ENCODE measurements at regions not wholly inside any gene's neighbourhood (a gene's known extent, or its start where the extent isn't known, plus 50 kb on each side); places are given as distances from the start of the nearest gene placed in this dataset.

DNA sequence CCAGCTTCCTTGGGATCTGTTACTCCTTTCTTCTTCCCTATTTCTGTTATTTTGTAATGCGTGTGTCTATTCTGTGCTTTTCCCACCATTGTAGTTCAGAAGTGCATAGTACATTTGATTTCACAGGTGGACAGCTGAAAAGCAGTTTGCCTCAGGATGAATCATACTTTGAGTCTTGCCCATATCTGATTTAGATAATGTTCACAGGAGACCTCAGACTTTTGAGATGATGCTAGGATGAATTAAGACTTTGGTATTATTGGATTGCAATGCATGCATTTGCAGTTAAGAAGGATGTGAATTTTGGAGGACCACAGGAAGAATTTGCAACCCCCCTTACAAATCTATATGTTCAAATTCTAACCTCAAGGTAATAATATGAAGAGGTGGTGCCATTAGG lies 769.6 kb downstream of the CDH11 start:
- TF ChIP-seq, protein P1, sequence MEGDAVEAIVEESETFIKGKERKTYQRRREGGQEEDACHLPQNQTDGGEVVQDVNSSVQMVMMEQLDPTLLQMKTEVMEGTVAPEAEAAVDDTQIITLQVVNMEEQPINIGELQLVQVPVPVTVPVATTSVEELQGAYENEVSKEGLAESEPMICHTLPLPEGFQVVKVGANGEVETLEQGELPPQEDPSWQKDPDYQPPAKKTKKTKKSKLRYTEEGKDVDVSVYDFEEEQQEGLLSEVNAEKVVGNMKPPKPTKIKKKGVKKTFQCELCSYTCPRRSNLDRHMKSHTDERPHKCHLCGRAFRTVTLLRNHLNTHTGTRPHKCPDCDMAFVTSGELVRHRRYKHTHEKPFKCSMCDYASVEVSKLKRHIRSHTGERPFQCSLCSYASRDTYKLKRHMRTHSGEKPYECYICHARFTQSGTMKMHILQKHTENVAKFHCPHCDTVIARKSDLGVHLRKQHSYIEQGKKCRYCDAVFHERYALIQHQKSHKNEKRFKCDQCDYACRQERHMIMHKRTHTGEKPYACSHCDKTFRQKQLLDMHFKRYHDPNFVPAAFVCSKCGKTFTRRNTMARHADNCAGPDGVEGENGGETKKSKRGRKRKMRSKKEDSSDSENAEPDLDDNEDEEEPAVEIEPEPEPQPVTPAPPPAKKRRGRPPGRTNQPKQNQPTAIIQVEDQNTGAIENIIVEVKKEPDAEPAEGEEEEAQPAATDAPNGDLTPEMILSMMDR (IDR thresholded peaks at IDR 0.05), result no peak
- no peak for TF ChIP-seq POLR2A (IDR thresholded peaks at IDR 0.05)

Measured in prostate gland (tissue), 2 donors.